Anterior cingulate cortex (tissue), 58 donors: ENCODE measurements at regions not wholly inside any gene's neighbourhood (a gene's known extent, or its start where the extent isn't known, plus 50 kb on each side); places are given as distances from the start of the nearest gene placed in this dataset.

Source experiments
- DNase-seq, 58 donors: peaks; one replicate each; lab custom pipeline; 2025; lab: John Stamatoyannopoulos, UW

- no peak for DNase-seq
These were observed 180.2 kb downstream of the INHBB start for GRCh38 chr2:120526047-120526562.

- no peak for DNase-seq
These were observed 181.3 kb downstream of the INHBB start for GRCh38 chr2:120526997-120527945.

GRCh38 chr2:120528051-120528692, 182.2 kb downstream of the INHBB start:
- DNase-seq: no peak

GRCh38 chr2:120528693-120529076, 182.7 kb downstream of the INHBB start:
- no peak for DNase-seq

GRCh38 chr2:120530781-120531180, 184.8 kb downstream of the INHBB start:
- no peak for DNase-seq

GRCh38 chr2:120531365-120531764, 185.4 kb downstream of the INHBB start:
- DNase-seq: no peak

GRCh38 chr2:120531863-120532600, 186.1 kb downstream of the INHBB start:
- DNase-seq: no peak

- DNase-seq: no peak
These were observed 187.7 kb downstream of the INHBB start for GRCh38 chr2:120533625-120534024.

- DNase-seq: no peak
These were observed 188.5 kb downstream of the INHBB start for GRCh38 chr2:120534457-120534856.

- no peak for DNase-seq
These were observed 189.1 kb downstream of the INHBB start for GRCh38 chr2:120535081-120535480.

GRCh38 chr2:120536141-120536540, 190.2 kb downstream of the INHBB start:
- no peak for DNase-seq

GRCh38 chr2:120538691-120539423, 192.9 kb downstream of the INHBB start:
- no peak for DNase-seq

GRCh38 chr2:120539424-120539936, 193.5 kb downstream of the INHBB start:
- DNase-seq: no peak

- DNase-seq: peak in 1 of 58 donors; percentile 8
These were observed 194.2 kb downstream of the INHBB start for GRCh38 chr2:120539937-120540718.

GRCh38 chr2:120540719-120541552, 194.7 kb upstream of the GLI2 start:
- DNase-seq: no peak

GRCh38 chr2:120541553-120541932, 194.1 kb upstream of the GLI2 start:
- DNase-seq: no peak

- DNase-seq: no peak
These were observed 193.5 kb upstream of the GLI2 start for GRCh38 chr2:120541972-120542670.
